ENCODE measurements at regions not wholly inside any gene's neighbourhood (a gene's known extent, or its start where the extent isn't known, plus 50 kb on each side); places are given as distances from the start of the nearest gene placed in this dataset.
"Not testable (repeated sequence)": the region's sequence is repeated elsewhere in the genome, so short reads cannot be mapped to it uniquely, and the experiment has no call there.

DNA sequence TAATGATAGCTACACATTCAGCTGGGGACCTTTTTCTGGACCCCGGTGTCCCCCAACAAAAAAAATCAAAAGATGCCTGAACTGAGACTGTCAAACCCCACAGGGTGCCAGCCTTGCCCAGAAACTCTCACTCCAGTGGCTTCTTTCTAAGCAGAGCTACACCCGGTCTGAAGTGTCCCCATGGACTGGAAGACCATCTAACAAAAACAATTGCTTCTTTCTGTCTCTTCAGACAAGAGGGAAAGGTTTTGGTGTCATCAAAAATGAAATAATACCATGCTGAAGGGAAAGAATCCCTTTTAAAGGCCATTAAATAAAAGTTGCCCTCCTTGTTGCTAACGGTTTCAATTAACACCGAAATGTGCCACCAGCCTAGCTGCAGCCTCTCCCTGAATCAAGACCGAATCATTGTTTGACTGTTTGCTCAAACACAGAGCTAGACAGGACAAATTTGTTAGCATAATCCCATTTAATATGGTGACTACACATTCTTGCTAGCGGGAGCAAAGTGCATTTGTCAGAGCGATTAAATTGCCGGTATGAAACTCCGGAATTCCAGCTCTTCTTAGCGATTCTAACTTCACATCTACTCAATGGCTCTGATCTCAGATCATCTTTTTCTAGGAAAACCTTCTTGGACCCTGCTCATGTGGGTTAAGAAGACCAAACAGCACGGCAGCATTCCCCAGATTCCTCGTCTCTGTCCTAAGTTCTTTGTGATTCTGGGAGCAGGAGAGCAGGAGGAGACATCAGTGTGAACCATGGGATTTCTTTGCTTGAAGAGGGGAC, 397.5 kb upstream of the PRKCQ start:
- no peak for DNase-seq

DNA sequence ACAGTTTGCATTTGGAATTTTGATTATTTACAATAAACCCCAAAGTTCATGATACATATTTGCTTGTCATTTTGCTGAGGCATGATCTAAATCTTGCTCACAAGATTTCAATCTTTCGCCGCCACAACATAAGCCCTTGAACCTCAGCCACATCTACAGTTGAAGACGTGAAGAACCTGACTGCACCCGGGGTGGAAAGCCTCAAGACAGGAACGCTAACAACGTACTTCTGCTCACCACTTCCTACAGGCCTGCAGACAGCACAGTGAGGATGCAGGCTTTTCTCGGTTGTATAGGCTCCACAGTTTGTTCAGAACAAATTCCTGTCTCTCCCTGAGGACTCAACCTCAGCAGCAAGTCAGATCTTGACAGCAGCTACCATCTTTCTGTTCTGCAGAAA, 393.8 kb upstream of the PRKCQ start:
- no peak for DNase-seq

DNA sequence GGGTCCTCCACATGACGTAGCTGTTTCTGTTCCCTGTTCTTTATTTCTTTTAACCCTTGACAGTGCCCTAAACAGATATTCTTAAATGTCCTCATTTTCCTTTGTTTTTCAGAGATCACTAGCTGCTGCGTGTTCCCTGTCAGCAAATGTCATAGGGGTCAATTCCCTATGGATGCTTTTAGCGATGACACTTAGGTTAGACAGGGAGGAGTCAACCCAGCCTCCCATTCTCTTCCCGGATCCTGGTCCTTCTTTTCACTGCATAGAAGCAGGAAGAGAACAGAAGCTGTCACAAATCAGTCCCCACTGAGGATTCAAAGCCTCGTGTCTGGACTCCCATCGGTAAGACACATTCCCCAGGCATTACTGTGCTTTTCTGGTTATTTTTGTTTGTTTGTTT, 392.1 kb upstream of the PRKCQ start:
- DNase-seq: no peak

DNA sequence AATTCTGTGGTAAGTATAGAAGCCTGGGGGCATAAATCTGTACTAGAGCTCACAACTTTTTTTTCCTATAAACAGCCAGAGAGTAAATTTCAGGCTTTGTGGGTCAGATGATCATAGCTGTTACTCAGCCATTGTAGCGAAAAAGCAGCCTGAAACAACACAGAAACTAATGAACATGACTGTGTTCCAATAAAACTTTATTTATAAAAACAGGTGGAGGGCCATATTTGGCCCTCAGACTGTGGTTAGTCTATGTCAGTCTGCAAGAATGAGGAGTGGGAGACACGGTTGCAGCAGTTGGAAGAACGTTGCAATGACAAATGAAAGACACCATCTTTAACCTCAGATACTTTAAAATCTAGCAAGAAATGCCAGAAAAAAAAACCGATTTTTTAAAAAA, 389.6 kb upstream of the PRKCQ start:
- DNase-seq: no peak

DNA sequence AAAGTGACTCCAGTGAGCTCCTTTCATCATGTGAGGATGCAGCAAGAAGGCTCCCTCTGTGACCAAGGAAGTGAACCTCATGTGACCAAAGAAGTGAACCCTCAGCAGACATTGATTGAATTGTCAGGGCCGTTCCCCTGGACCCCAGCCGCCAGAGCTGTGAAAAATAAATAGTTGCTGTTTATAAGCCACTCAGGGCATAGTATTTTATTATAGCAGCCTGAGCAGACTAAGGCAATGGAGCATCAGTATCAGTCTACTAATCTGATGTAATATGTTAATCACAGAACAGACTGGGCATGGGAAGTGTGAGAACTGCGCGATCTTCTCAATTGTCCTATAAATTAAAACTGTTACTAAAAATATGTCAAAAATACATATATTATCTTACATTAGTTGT, 384.5 kb upstream of the PRKCQ start:
- DNase-seq: no peak

DNA sequence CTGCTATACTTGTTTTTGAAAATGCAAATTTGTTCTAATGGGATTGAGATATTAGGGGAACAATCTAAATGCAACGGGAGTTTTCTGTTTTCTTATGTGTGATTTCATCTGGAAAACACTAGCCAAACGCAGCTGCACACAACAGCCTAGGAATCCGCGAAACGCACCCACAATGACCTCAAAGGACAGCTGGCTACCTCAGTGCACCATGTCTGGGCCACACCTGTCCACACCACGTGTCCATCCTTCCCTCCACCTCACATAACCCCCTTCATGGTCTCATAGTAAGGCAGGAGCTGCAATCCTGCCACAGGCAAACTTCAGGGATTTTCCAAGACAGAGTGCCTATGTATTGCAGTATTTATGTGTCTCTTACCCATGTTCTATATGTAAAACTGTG, 382.5 kb upstream of the PRKCQ start:
- DNase-seq: no peak

DNA sequence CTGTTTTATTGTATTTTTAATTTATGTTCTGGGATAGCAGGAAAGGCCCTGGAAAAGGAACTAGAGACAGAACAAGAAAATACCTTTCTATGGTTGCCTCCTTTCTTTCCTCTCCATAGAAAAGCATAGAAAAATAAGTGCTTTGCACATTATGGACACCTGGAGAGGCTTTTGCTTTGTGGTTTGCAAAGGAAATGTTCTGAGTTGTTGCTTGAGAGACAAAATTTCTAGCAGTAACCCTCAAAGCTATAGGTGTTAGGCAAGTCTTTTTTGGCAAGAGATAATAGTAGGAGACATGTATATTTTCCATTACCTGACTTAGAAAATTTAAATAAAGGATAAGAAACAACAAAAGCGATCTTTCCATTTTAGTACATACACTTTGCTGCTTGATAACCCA, 378.6 kb upstream of the PRKCQ start:
- DNase-seq: no peak

DNA sequence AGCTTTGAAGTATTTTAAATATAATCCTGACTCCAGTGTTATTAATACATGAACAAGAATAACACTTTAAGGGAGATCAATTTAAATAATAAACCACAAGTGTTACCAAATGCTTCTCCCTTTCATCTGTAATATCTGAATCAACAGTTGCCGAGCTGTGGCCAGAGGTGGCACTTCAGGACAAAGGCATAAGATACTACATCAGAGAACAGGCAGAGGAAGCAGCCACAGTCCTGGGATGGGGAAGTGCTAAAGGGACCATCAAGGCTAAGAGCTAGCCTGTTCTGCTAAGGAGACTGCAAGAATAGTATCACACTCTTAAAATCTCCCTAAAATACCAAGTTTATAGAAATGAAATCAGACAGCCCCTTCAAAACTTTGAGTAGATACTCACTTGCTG, 378.2 kb upstream of the PRKCQ start:
- DNase-seq: no peak

DNA sequence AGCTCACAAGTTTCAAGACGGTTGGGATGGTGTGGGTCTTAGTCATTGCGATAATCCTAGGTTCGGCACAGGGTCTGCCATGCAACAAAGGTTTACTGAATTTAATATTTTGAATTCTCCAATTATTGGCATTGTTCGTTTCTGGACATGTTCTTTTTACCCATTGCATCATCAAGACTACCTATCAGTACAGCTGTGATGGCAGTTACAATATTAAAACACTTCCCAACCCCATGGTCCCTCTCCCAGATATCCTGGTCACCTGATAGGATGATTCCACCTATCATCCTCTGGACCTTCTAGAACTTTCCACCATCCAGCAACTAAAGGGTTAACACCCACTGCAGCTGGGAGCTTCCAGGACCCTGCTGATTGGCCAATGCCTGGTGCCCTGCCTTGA, 377.8 kb upstream of the PRKCQ start:
- no peak for DNase-seq

DNA sequence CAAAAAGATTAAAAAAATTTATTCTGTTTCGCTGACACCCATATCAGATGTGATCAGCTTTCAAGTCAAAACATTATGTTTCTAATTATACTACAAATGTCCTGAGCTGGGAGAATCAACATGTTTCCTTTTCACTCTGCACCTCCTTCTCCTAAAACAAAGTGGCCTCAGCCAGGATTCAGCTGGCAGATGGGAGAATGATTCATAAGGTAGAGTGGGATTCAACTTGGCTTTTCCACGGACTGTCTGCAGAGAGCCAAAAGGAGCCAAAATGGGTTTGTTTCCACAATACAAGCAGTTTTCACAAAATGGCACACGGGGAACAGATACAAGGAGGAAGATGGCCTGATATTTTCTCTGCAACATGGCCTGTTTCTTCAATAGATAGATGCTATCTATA, 376.5 kb upstream of the PRKCQ start:
- DNase-seq: no peak

DNA sequence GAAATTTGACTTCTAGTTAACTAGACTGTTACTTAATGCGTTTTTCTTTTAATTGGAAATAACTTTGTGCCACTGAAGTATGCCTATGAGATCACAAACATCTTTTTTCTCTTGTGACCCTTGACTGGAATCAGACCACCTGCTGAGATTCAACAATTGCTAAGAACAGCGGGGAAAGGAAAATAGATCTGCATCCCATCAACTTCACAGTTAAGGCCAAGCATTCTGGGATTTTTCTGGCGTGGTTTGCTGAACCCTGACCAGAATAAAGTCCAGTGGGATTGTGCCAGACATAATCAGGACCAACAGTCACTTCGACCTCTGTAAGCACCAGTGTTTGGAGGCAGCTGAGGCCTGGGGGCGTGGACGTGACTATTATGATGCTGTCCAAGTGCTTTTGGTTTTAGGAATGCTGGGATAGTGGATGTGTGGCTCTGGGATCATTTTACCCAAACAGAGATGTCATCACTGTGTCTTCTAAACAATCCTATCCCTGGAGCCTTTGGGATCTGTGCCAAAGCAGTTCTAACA, 373.3 kb upstream of the PRKCQ start:
- no peak for DNase-seq

DNA sequence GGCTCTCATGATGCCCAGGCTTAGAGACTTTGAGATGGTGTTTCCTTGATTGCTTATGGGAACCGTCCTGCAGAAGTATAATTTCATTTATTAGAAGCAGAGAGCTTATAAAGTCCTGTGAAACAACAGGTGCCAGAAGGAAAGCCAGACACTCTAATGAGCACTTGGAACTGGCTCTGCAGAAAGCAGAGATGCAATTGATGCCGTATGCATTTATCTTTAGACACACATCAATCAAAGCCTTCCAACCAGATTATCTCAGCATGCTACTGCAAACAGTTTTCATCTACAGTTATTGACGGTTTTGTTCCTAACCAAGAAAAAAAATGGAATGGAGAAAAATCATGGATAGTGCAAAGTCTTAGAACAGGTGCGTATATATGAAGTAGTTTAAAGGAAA, 371.7 kb upstream of the PRKCQ start:
- DNase-seq: no peak

DNA sequence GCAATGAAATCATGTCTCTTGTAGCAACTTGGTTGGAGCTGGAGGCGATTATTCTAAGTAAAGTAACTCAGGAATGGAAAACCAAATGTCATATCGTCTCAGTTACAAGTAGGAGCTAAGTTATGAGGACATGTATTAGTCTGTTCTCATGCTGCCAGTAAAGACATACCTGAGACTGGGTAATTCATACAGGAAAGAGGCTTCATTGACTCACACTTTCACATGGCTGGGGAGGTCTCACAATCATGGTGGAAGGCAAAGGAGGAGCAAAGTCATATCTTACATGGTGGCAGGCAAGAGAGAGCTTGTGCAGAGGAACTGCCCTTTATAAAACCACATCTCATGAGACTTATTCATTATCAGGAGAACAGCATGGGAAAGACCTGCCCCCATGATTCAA, 370.1 kb upstream of the PRKCQ start:
- DNase-seq: no peak

DNA sequence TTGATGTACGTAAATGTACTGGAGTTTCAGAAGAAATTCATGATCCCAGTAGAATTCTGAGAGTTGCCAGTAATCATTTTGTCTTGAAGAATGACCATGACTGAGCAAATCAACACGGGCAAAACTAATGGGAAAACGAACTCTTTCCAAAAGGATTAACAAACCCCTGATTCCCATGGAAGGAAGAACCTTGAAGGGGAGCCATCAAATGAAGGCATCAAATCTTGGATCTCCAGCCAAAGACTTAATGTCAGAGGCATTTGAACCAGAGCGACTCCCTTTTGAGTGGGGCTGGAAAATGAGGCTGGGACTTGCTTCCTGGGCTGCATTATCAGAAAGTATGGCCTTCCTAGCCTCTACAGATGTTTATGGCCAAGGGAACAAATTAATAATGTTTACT, 364.4 kb upstream of the PRKCQ start:
- no peak for DNase-seq

DNA sequence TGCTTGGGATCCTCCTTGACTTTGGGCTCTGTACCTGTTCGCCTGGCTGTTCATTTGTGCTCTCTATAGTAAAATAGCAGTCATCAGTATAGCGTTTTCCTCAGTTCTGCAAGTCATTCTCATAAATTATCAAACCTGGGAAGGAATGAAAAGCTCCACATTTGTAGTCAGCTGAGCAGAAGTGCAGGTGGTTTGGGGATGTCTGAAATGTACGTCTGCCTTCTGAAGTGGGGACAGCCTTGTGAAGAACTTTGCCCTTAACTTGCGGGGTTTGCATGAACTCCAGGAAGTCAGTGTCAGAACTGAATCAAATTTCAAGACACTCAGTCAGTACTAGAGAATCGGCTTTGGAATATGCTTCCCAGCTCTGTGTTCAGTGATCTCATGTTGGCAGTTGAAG, 358.3 kb upstream of the PRKCQ start:
- DNase-seq: no peak

DNA sequence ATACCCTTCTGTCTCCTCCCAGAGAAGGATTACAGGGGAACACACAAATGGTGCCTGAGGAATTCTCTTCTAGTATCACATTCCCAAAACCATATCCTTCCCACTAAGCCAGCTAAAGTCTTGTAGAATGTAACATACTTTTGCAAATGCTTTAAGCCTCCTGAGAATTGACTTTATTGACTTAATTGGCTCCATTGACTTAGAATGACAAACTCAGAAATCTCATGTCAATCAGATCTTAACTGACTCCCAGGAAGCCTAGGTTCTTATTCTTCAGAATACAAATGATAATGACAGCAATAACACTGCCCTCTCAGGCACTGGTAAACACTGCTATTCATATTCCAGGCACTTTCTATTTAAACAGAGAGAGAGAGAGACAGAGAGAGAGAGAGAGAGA, 356.9 kb upstream of the PRKCQ start:
- no peak for DNase-seq

DNA sequence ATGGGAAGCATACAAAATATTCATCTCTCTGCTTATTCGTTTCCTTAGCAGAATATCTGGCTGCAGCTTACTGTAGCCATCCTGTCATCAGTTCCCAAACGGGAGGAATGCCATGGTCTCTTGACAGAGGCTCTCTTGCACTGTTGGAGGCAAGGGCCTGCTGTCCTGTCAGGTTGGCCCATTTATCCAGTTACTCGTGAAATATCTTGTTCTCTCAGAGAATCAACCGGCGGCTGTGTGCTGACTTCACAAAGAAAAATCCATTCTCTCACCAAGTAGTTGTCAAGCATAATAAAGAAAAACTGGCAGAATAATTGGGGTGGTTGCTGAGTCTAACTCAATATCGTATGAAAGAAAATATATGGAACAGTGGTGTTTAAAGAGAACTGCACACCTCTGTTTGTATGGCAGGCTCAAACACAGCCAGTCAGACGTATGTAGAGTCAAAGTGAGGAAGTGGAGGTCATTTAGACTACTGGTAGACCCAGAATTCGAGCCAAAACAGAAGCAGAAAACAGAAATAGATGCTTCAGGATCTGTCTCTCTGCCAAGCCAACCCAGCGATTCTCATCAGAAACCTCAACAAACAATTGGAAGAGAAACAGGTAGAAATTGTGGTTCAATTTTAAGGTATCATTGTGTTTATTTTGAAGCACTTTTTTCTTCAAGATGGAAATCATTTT, 349.2 kb upstream of the PRKCQ start:
- DNase-seq: no peak

DNA sequence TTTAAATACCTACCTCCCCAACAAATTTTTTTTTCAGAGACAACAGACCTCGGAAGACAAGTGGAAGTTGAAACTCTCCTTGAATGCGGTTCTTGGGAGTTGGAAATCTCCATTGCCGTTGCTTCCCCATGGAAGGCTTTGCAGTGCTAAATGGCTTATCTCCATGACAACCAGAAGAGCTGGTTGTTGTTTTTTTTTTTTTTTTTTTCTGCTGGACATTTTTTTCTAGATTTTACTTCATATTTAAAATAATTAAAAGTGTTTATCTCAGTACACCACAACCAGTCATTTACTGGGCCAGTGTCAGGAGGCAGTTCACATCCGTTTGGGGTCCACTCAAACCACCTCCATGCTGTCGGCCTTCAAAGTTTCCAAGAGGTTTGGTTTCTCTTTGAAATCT, 348.5 kb upstream of the PRKCQ start:
- DNase-seq: no peak

DNA sequence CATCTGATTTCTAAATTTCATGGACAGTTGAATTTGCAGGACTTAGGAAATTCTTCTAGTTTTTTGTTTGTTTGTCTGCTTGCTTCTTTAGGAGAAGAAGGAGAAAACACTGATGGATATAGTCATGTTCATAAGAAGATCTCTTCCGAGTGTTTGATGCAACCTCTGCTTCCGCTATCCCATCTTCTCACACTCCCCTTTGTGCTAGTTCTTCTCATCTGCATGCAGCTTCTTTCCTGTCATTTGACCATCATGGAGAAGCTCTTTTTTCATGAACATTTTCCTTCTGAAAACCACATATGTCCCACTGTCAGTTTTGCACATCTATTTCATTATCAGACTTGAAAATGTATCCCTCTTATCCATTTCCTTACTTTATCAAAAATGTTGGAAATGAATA, 346.9 kb upstream of the PRKCQ start:
- no peak for DNase-seq

DNA sequence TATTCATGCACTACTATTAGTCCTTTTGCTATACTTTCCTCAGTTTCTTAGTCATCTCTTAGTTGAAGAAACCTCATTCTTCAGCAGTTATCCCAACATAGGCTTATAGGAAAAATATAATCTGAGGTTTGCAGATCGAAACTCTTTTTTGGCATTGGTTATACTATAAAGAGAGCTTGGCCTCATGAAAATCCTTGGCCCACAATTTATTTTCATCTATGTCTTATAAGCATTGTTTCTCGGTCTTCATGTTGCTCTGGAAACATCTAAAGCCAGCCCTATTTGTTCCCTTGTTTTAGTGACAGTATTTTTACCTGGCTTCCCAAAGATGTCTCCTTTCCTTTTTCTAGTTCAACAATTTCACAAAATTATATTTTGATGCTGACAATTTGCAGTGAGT, 345.1 kb upstream of the PRKCQ start:
- DNase-seq: no peak

DNA sequence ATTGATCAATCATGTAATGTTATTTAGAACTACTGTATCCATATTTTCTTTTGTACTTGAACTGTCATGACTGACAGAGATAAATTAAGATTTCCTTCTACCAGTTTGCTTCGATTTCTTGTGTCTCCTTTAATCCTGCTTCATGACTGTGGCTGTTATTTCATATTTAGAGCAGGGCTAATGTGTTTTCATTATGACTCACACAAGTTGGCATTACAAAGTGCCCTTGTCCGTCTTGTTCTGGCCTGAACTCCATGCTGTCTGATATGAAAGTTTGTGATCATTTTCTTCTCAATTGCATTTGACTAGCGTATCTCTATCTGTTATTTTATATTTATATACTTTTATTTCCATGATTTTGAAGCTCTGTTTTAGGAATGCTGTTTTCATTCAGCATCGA, 344.1 kb upstream of the PRKCQ start:
- peak; percentile 50 for DNase-seq

DNA sequence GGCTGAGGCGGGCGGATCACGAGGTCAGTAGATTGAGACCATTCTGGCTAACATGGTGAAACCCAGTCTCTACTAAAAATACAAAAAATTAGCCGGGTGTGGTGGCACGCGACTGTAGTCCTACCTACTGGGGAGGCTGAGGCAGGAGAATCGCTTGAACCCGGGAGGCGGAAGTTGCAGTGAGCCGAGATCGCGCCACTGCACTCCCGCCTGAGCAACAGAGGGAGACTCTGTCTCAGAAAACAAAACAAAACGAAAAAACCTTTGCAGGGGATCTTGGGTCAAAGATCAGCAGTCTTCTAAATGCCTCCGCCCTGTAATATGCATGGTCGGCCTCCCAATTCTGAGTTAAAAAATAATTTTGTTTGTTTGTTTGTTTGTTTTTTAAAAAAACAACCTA, 340.9 kb upstream of the PRKCQ start:
- DNase-seq: not testable (repeated sequence)

DNA sequence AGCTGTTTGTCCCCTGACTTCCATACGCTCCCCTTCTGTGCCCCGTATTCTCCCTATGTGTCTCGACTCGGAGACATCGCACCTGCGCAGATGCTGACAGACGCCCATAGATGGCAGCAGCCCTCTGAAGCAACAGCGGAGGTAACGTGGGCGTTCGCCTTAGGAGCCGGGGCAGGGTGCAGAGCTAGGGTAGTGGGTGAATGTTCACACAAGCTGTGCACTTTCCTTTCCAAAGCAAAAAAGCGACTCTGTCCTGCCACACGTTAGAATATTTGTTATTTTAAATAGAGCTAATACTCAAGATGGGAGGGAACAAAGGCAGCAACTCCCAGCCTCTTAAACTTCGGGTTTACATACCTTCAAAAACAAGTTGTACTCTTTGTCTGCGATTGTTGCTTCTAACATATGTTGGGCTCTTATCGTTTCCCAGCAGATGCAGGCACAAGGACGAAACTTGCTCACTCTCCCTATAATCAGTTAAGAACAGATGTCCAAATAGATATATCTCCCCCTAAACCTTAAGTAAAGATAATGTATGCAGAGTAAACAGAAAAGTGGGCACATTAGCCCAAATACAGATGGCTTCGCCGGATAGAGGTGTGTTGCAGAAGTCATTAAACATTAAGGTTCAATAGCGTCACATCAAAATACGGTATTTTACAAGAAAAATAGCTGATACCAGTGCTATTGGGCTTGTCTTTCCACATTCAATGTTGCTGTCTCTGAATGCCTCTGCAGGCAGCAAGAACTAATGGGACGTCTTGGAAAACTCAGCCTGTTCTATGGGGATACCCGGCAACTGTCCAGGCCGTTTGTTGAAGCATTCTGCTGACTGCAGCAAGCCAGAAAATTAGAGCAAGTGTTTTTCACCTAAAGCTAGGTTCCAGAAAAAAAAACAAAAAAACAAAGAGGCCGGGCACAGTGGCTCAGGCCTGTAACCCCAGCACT, 340.3 kb upstream of the PRKCQ start:
- DNase-seq: peak; percentile 48

DNA sequence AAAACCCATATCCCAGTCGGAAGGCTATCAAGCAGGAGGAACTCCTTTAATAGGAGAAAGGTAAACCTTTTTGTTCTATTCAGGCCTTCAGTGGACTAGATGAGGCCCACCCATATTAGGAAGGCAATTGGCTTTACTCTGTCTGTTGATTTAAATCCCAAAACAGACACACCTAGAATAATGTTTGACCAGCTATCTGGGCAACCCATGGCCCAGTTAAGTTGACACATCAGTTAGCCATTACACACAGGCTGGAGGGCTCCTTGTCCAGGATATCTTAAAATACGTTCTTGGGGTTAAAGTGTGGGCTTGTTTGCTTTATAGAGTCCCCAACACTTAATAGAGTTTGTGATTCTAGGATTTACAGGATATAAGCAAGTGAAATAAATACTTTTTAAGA, 339.0 kb upstream of the PRKCQ start:
- DNase-seq: no peak

All from EL (cell line).